Activated CD8-positive, alpha-beta memory T cell treated with anti-CD3 and anti-CD28 coated beads for 24 hours (primary cell): ENCODE measurements at regions not wholly inside any gene's neighbourhood (a gene's known extent, or its start where the extent isn't known, plus 50 kb on each side); places are given as distances from the start of the nearest gene placed in this dataset.

ENCODE experiments used
- DNase-seq: peaks from one replicate; pipeline ENCODE4 v3.0.0-alpha.2; 2020

DNA sequence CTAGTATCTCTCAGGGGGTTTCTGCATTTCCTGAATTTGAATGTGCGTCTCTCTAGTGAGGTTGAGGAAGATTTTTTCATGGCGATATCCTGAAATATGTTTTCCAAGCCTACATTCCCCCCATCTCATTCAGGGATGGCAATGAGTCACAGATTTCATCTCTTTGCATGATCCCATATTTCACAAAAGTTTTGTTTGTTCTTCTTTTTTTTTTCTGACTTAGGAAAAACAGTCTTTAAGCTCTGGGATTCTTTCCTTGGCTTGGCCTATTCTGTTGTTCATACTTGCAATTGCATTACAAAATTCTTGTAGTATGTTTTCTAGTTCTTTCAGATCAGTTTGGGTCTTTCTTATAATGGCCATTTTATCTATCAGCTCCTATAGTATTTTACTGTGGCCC lies 136.5 kb downstream of the DSEL start:
- no peak for DNase-seq

DNA sequence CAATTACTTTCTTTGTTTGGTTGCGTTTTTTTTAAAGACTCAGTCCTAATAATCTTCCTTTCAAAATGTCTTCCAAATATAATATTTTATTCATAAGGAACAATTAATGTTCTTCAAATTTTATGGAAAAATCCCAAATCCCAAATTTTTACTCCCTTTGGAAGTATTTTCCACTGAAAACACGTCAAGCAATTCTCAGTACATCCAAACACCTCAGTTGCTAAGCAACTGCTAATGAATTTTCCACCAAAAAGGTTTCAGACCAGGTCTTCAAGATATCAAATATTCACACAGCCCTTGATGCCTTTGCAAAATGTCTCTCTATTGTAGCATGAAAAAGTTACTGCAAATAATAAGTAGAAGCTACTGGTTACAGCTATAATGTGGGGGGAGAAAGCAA lies 140.1 kb downstream of the DSEL start:
- DNase-seq = no peak

- no peak for DNase-seq
These were observed 142.9 kb downstream of the DSEL start for GRCh38 chr18:67373636-67374035.

DNA sequence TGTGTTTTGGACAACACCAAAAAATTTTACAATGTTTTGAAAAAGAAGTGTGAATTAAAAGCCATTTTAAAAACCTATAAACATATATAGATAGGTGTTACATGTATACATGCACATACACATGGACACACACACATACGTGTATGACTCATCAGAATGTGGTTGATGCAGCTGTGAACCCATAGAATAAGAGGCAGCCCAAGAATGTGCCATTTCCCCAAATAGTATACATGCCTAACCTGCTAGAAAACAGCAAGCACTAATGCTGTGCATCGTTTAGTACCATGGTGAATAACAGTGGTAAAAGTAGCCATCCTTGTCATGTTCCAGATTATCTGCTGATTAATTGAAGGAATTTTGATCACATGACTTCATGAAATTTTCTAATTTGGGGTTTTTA lies 149.0 kb downstream of the DSEL start:
- DNase-seq = no peak

DNA sequence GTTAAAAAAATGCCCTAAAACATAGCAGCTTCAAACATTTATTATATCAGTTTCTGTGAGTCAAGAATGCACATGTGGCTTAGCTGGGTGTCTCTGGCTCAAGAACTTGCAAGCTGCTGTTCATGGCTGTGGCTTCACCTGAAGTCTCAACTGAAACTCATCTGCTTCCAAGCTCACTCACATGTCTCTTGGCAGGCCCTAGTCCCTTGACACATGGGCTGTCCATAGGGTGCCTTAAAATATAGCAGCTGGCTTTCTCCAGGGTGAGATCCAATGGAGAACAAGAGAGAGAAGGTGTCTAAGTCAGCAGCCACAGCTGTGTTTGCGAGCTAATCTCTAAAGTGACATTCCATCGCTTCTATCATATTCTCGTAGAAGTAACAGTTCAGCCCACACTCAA lies 152.8 kb downstream of the DSEL start:
- DNase-seq = no peak

GRCh38 chr18:67362906-67363305 lies 153.6 kb downstream of the DSEL start:
- DNase-seq = no peak

GRCh38 chr18:67359873-67360838 lies 156.4 kb downstream of the DSEL start:
- no peak for DNase-seq

- DNase-seq = no peak
These were observed 157.6 kb downstream of the DSEL start for GRCh38 chr18:67358947-67359346.

DNA sequence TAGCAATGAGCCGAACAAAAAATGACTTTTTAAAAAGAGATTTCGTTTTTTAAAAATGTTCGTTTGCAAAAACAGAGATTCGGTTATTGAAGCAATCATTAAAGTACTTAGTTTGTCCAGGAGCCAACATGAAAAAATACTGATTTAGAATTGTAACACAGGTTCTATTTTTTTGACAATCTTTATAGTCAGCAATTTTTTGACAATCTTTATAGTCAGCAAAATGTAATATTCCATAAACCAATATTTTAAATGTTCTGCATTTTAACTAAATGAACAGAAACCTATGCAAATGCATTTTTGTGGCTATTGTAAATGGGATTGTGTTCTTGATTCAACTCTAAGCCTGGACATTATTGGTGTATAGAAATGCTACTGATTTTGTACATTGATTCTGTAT lies 161.8 kb downstream of the DSEL start:
- no peak for DNase-seq

DNA sequence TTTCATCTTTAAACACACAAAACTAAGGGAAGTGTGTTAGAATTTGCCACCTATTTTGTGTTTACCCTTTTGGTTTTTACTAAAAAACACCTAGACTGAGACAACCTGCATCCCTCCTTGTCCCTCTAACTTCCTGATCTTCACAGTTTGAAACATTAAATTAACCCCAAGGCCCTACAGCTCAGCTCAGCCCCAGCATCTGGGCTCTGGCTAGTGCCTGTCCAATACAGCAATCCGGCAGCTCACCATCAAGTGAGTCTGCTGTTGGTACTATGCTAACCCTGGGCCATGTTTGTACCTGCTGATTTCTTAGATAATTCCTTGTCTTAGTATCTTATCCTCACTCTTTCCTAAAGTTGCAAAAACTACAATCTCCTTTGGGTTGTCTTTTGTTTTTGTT lies 162.4 kb downstream of the DSEL start:
- DNase-seq = no peak

DNA sequence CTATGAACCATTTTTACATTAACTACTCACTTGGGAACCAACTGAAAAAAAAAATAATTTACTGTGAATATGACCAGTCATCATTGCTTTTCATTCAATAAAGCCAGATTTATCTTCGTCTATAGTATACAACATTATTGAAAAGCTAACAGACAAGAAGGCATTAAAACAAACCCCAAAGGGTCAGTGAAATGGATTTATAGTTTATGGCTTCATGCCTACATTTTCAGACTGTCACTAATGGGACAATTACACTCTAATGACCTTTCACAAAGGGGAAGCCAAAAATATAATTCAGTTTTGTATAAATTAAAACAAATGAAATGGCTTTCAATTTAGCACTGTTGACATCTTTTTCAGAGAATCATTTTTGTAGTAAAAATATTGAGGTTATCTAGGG lies 169.1 kb downstream of the DSEL start:
- DNase-seq = no peak

DNA sequence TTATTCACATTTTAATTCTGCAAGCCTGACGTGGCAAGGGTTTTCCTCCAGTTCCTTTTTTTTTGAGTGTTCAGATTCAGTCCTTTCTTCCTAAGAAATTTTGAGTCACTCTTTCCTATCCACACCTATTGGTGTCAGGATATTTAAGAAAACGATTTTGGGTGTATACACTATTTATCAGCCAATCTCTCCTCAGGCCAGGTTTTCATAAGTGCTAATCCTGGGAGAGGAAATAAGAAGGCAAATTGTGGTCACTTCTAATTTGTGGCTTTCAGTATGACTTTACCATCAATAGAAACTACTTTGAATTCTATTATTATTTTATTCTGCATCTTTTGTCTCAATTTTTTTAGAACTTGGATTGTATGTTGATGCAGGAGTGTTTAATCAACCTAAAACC lies 174.4 kb downstream of the DSEL start:
- no peak for DNase-seq

- DNase-seq = no peak
These were observed 178.8 kb downstream of the DSEL start for GRCh38 chr18:67337696-67338095.

- DNase-seq = no peak
These were observed 184.7 kb downstream of the DSEL start for GRCh38 chr18:67331857-67332256.

DNA sequence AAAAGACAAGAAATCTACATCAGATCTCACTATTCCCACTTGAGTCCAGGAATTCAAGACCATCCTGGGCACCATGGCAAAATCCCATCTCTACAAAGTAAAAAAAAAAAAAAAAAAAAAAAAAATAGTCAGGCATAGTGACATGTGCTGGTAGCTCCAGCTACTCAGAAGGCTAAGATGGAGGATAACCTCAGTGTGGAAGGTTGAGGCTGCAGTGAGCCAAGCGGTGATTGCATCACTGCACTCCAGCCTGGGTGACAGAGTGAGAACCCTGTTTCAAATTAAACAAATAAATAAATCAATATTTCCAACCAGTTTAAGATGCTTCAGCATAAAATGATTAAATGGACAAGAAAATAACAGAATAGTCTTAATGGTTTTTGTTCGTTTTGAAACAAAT lies 197.4 kb downstream of the DSEL start:
- no peak for DNase-seq

DNA sequence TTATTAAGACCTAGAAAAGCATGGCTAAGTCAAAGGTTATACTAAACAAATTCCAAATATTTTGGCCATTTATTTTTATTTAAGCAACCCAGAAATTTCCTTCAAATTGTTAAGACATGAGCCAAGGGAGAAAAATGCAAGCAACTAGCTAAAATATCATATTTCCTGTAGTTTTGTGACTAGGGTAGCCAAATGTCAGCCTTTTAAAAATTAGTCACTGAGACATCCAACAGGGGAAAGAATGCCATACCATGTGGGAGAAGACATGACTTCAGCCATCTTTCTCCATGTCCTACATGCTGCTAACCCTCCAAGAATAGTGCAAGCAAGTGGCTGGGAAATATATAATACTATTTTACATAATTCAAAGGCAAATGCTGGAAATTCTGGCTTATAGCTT lies 197.9 kb downstream of the DSEL start:
- no peak for DNase-seq

DNA sequence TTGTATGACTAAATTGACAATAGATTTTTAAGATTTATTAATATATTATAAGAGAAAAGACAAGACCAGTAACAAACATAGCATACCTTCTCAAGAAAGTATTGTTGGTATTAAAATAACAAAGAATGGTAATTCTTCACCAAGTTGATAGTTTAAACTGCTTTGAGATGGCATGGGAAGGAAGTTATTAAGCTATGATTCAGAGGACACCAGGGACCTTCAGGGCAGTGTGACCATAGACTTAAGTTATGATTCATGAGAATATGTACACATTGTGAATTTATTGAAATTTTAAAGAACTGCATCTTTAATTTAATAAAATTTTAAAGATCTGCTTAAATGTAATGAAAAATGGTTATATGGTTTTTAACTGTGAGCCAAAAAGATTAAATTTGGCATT lies 205.7 kb downstream of the DSEL start:
- no peak for DNase-seq

GRCh38 chr18:67308819-67309218 lies 207.7 kb downstream of the DSEL start:
- DNase-seq = no peak

DNA sequence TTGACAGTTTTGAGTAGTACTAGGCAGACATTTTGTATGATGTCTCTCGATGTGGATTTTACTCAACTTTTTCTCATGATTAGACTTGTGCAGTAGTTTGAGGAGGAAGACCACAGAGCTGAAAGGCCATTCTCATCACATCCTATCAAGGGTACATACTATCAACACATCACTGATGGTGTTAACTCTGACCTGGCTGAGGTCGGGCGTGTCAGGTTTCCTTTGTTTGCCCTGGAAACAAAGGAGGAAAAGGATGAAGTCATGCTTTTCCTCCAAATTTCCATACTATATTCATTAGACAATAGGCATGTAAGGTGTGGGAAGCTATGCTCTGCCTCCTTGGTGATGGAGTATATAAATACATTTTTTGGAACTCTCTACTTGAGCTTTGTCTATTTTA lies 211.1 kb downstream of the DSEL start:
- no peak for DNase-seq

GRCh38 chr18:67302043-67302442 lies 214.5 kb downstream of the DSEL start:
- DNase-seq = no peak

DNA sequence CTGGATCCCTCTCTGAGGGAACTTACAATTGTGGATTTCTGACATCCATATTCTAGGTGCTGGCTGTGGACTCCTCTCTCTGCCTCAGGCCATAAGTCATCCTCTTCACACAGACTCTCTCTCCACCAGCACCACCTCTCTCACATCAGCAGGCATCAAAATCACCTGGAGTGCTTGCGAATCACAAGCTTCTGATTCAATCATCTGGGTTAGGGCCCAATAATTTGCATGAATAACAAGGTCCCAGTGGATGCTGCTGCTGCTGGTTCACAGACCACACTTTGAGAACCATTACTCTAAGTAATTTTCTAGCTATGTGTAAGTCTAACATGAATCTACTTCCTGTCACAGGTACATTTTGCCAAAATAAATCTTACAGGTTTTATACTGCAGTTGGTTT lies 214.9 kb downstream of the DSEL start:
- no peak for DNase-seq

GRCh38 chr18:67300498-67300897 lies 216.0 kb downstream of the DSEL start:
- no peak for DNase-seq

- DNase-seq = no peak
These were observed 223.7 kb downstream of the DSEL start for GRCh38 chr18:67292814-67293213.

DNA sequence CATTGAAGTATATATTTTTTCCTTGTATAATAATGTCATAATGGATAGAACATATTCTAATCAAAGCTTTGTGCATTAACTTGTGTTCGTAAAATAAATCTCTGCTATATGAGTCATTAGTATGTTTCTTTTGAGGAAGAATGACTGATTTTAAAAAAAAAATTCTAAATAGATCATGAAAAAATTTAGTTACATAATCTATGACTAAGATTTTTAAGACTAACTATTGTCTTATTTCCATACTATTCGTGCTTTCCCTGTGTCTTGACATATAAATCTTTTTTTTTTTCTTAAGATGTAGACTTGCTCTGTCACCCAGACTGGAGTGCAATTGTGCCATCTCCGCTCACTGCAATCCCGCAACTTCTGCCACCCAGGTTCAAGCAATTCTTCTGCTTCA lies 226.1 kb downstream of the DSEL start:
- DNase-seq = no peak

DNA sequence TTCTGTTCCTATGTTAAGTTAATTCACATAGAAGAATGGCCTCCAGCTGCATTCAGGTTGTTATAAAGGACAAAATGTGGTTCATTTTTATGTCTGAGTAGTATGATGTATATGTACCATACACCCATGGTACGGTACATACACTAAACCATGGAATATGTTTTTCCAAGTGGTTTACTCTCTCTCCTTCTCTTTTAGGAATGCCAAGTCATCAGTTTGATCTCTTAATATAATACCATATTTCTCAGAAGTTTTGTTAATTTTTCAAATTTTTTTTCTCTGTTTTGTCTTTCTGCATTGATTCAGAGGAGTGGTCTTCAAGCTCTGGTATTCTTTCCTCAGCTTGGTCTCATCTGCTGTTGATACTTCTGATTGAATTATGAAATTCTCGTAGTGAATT lies 230.9 kb downstream of the DSEL start:
- DNase-seq = no peak
